ENCODE measurements at regions not wholly inside any gene's neighbourhood (a gene's known extent, or its start where the extent isn't known, plus 50 kb on each side); places are given as distances from the start of the nearest gene placed in this dataset.

- H3K9me2 ChIP-seq (replicated peaks; ENCODE audit: control insufficient read depth, low read length), result no peaks in the 10 kb centered on the region
- no peaks in the 10 kb centered on the region for H4K20me1 ChIP-seq (ENCODE audit: control insufficient read depth, insufficient read depth, low read depth, low read length)
- H3K79me2 ChIP-seq (ENCODE audit: control insufficient read depth, low read length), result no peaks in the 10 kb centered on the region
- no peak overlapping the region for H3K4me3 ChIP-seq (ENCODE audit: low read length)
- no peak overlapping the region for H3K4me2 ChIP-seq (ENCODE audit: low read length)
- no peaks in the 10 kb centered on the region for H3F3A ChIP-seq (ENCODE audit: control insufficient read depth, insufficient read depth)
- no peak for TF ChIP-seq EZH2phosphoT487 (IDR thresholded peaks at IDR 0.05; ENCODE audit: borderline replicate concordance, low read length)
- no peaks in the 10 kb centered on the region for H3K4me1 ChIP-seq (ENCODE audit: control insufficient read depth, low read length)
- H3K36me3 ChIP-seq (ENCODE audit: control insufficient read depth, low read length), result no peaks in the 10 kb centered on the region
- H3K9me3 ChIP-seq (ENCODE audit: control insufficient read depth, insufficient read depth, low read length), result no peaks in the 10 kb centered on the region
- H3K27me3 ChIP-seq (ENCODE audit: control insufficient read depth, low read length), result no peaks in the 10 kb centered on the region
- H3K27ac ChIP-seq (ENCODE audit: low read depth, low read length), result no peak overlapping the region
Measured at GRCh38 chr15:37679627-37680026, 254.8 kb upstream of the TMCO5A start.

GRCh38 chr15:37682304-37682703 lies 252.1 kb upstream of the TMCO5A start:
- TF ChIP-seq CTCF (IDR thresholded peaks at IDR 0.05; ENCODE audit: low read depth, low read length, poor library complexity, severe bottlenecking) (peak; percentile 18), EZH2phosphoT487 (IDR thresholded peaks at IDR 0.05; ENCODE audit: borderline replicate concordance, low read length) (no peak)

GRCh38 chr15:37691911-37692310 lies 242.5 kb upstream of the TMCO5A start:
- Histone ChIP-seq H3K36me3 (ENCODE audit: control insufficient read depth, low read length) (no peaks in the 10 kb centered on the region), H3F3A (ENCODE audit: control insufficient read depth, insufficient read depth) (no peaks in the 10 kb centered on the region), H3K4me2 (ENCODE audit: low read length) (no peak overlapping the region), H3K9me2 (replicated peaks; ENCODE audit: control insufficient read depth, low read length) (no peaks in the 10 kb centered on the region), H3K9me3 (ENCODE audit: control insufficient read depth, insufficient read depth, low read length) (no peaks in the 10 kb centered on the region), H3K27me3 (ENCODE audit: control insufficient read depth, low read length) (no peaks in the 10 kb centered on the region), H4K20me1 (ENCODE audit: control insufficient read depth, insufficient read depth, low read depth, low read length) (no peaks in the 10 kb centered on the region), H3K4me1 (ENCODE audit: control insufficient read depth, low read length) (no peaks in the 10 kb centered on the region), H3K27ac (ENCODE audit: low read depth, low read length) (no peak overlapping the region), H3K4me3 (ENCODE audit: low read length) (no peak overlapping the region), H3K79me2 (ENCODE audit: control insufficient read depth, low read length) (no peaks in the 10 kb centered on the region)
- TF ChIP-seq CTCF (IDR thresholded peaks at IDR 0.05; ENCODE audit: low read depth, low read length, poor library complexity, severe bottlenecking) (no peak), EZH2phosphoT487 (IDR thresholded peaks at IDR 0.05; ENCODE audit: borderline replicate concordance, low read length) (no peak)

More at GRCh38 chr15:37682304-37682703, 252.1 kb upstream of the TMCO5A start:
- no peaks in the 10 kb centered on the region for H3K36me3 ChIP-seq (ENCODE audit: control insufficient read depth, low read length)
- no peaks in the 10 kb centered on the region for H3K79me2 ChIP-seq (ENCODE audit: control insufficient read depth, low read length)
- H3F3A ChIP-seq (ENCODE audit: control insufficient read depth, insufficient read depth), result no peaks in the 10 kb centered on the region
- H4K20me1 ChIP-seq (ENCODE audit: control insufficient read depth, insufficient read depth, low read depth, low read length), result no peaks in the 10 kb centered on the region
- no peaks in the 10 kb centered on the region for H3K9me3 ChIP-seq (ENCODE audit: control insufficient read depth, insufficient read depth, low read length)
- no peaks in the 10 kb centered on the region for H3K4me1 ChIP-seq (ENCODE audit: control insufficient read depth, low read length)
- H3K27ac ChIP-seq (ENCODE audit: low read depth, low read length), result no peak overlapping the region
- no peaks in the 10 kb centered on the region for H3K27me3 ChIP-seq (ENCODE audit: control insufficient read depth, low read length)
- H3K4me2 ChIP-seq (ENCODE audit: low read length), result no peak overlapping the region
- H3K4me3 ChIP-seq (ENCODE audit: low read length), result no peak overlapping the region
- no peaks in the 10 kb centered on the region for H3K9me2 ChIP-seq (replicated peaks; ENCODE audit: control insufficient read depth, low read length)

GRCh38 chr15:37693926-37694325 lies 240.5 kb upstream of the TMCO5A start:
- Histone ChIP-seq H3K9me3 (ENCODE audit: control insufficient read depth, insufficient read depth, low read length) (no peaks in the 10 kb centered on the region), H3K4me1 (ENCODE audit: control insufficient read depth, low read length) (no peaks in the 10 kb centered on the region), H3K79me2 (ENCODE audit: control insufficient read depth, low read length) (no peaks in the 10 kb centered on the region), H3K27ac (ENCODE audit: low read depth, low read length) (no peak overlapping the region), H3K4me3 (ENCODE audit: low read length) (no peak overlapping the region), H3K9me2 (replicated peaks; ENCODE audit: control insufficient read depth, low read length) (no peaks in the 10 kb centered on the region), H3K36me3 (ENCODE audit: control insufficient read depth, low read length) (no peaks in the 10 kb centered on the region), H3F3A (ENCODE audit: control insufficient read depth, insufficient read depth) (no peaks in the 10 kb centered on the region), H4K20me1 (ENCODE audit: control insufficient read depth, insufficient read depth, low read depth, low read length) (no peaks in the 10 kb centered on the region), H3K27me3 (ENCODE audit: control insufficient read depth, low read length) (no peaks in the 10 kb centered on the region), H3K4me2 (ENCODE audit: low read length) (no peak overlapping the region)
- TF ChIP-seq EZH2phosphoT487 (IDR thresholded peaks at IDR 0.05; ENCODE audit: borderline replicate concordance, low read length) (no peak), CTCF (IDR thresholded peaks at IDR 0.05; ENCODE audit: low read depth, low read length, poor library complexity, severe bottlenecking) (no peak)
